ENCODE measurements at regions not wholly inside any gene's neighbourhood (a gene's known extent, or its start where the extent isn't known, plus 50 kb on each side); places are given as distances from the start of the nearest gene placed in this dataset.
A peak's percentile ranks its signal among the peaks of the same experiment; 100 is the strongest.
"Not testable (repeated sequence)": the region's sequence is repeated elsewhere in the genome, so short reads cannot be mapped to it uniquely, and the experiment has no call there.

DNA sequence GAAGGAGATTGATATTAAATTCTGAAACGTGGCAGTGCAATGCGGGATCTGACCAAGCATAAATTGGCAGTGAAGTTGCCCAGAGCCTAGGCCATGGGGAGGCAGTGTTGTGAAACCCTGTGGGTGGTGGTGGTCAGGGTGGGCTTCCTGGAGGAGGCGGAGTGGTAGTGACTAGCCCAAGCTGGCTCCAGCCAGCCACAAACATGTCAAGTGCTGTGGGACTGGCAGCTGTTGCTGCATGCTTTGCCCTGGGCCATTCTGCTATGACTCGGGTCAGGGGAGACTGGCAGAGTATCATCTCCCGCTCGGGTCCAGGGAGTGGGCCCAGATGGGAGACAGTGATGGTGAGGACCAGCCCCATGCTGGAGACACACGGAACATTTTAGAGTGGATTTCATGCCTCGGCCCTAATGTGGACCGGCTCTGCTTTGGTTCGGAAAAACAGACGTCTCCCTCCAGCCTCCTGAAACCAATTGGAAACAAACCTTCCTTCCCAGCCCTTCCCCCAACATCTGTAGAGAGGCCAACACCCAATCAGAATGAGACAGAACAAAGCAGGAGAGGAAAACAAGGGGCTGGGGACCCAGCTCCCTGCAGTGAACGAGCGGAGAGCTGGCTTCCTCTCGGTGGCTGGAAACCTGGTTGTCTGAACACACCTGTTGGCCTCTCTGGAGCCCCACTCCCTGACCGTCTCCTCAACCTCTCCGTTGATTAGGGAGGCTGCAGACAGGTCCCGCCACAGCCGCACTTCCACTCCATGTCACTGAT, 58.2 kb downstream of the TMEM270 start:
- no peak for DNase-seq

DNA sequence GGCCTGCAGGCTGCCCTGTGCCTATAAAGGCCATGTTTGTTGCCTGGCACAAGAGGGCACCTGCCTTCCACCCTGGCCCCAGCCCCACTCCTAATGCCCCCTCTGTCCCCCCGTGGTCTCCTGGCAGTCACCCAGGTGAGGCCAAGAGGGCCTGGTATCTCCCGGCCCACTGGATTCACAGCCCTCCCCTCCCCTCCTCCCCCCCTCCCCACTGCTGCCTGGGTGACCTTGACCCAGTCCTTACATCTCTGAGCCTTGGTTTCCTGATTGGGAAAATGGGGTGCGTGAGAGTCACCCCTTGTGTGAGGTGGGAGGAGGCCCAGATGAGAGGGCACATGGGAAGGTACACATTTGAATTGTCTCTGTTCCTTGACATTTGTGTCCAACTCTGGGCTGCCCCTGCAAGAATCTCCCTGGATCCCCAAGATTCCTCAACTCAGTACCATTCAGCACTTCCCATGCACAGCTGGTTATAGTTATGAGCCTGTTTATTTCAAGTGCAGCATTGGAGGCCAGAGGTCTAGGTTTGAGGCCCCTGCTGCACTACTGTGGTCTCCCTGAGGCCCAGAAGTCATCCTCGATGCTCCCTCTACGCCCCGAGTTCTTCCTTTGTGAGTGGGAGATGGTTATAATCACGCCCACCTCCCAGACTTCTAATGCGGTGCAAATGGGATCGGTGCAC, 58.9 kb downstream of the TMEM270 start:
- no peak for DNase-seq

DNA sequence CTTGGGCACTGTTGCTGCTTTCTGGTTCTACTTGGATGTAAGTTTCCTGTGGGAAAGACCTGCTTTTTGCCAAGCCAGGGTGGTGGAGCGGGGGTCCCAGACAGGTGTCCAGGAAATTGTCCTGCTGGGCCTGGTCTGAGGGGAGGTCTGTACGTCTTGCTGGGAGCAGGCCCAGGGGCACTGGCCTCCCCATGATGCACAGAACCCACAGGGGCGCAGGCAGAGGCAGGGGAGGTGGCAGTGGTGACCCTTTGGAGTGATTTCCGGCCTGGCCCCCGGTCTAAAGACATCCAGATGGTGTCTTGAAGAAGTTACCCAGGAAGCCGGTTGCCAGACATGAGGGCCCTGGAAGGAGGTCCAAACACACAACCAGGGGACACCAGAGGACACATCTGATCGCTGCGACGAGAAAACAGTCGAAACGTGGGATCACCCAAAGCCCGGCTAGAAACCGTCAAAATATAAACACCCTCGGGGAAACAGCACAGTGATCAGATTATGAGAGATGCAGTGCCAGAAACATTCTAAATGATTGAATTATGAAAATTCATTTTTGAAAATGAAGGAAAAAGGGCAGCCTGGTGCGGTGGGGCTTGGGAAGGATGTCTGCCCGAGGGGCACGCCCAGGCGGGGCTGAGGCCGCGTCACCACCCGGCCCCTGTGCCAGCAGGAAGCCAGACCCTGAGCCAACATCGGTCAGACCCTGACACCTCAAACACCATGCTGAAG, 59.6 kb downstream of the TMEM270 start:
- no peak for DNase-seq

DNA sequence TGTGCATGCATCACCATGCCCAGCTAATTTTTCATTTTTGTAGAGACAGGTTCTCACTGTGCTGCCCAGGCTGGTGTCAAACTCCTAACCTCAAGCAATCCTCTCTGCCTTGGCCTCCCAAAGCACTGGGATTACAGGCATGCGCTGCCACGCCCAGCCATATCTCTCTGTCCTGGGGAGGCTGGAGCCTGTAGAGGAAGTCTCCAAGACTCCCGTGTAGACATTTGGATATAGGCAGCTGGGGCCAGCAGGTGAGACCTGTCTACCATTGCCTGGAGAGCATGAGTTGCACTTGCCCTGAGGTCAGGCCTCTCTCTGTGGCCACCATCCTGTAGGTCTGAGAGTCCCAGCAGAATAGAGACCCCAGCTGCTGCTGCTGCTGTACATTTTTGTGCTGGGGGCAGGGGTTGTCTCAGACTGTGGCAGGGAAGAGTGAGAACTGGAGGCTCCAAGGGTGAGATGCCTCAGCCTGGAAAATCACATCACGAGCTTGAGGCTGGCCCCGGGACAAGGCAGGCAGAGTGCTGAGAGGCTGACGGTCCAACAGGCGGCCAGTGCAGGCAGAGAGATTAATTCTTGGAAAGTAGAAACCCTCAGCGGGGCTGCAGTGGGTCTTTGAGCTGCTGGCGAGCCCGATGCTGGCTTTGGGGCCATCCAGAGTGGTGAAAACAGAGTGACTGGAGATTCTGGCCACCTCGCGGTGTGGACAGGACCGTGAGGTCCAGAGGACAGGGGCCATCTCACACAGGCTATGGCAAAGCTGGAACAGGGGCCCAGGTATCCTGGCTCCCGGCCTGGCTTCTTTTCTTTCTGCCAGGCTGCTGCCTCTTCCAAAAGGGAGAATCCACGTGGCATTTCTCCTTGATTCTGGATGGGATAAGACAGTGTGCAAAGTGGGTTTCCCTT, 60.9 kb downstream of the TMEM270 start:
- DNase-seq: no peak

DNA sequence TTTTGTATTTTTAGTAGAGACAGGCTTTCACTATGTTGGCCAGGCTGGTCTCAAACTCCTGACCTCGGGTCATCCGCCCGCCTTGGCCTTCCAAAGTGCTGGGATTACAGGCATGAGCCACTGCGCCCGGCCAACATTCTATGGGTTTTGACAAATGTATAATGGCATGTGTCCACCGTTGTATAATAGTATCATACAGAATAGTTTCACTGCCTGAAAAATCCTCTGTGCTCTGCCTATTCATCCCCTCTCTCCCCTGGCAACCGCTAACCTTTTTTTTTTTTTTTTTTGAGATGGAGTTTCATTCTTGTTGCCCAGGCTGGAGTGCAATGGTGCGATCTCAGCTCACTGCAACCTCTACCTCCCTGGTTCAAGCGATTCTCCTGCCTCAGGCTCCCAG, 67.7 kb downstream of the TMEM270 start:
- DNase-seq: not testable (repeated sequence)

DNA sequence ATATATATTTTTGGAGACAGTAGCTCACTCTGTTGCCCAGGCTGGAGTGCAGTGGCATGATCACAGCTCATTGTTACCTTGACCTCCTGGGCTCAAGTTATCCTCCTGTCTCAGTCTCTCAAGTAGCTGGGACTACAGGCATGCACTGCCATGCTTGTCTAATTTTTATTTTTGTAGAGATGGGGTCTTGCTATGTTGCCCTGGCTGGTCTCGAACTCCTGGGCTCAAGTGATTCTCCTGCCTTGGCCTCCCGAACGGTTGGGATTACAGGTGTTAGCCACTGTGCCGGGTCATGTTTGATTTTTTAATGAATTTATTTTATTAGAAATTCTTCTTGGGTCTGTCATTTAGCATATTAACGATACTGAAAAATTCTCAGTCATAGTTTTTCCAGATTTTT, 70.5 kb downstream of the TMEM270 start:
- no peak for DNase-seq

DNA sequence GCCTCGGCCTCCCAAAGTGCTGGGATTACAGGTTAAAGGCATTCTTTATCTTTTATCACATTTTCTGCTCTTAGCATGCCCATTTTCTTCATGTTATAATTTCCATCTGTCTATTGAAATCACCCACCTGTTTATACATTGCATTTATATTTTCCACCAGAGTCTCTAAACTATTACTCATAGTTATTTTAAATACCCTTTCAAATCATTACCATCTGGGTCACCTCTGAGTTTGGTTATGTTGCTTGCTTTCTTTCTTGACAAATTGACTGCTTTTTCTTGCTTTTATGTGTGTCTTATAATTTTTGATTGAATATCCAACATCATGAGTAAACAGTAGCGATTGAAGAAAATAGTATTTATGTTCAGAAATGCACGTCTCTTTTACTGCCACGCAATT, 71.4 kb downstream of the TMEM270 start:
- DNase-seq: peak; percentile 17

DNA sequence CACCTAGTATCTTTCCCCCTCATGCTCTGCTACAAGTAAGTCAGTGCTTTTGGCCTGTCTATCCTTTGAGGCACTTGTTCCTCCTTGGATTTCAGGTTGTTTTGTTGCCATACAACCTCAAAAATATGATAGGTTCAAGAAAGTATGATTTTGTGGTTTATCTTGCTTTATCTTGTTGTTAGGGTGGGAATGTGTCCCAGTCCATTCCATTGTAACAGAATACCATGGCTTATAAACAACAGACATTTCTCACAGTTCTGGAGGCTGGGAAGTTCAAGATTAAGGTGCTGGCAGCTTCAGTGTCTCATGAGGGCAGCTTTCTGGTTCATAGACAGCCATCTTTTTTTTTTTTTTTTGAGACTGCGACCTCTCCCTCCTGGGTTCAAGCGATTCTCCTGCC, 72.1 kb downstream of the TMEM270 start:
- DNase-seq: no peak

DNA sequence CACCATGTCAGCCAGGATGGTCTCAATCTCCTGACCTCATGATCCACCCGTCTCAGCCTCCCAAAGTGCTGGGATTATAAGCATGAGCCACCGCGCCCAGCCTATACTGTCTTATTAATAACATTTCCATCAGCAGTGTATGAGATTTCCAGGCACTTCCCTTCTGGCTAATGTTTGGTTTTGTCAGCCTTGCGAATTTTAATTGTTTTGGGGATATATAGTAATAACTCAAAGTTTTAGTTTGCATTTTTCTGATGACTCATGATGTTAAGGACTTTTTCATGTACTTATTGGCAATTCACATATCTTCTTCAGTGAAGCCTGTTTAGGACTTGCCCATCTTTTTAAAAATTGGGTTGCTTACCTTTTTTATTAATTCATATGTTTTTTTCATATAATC, 76.0 kb downstream of the TMEM270 start:
- DNase-seq: peak; percentile 48

DNA sequence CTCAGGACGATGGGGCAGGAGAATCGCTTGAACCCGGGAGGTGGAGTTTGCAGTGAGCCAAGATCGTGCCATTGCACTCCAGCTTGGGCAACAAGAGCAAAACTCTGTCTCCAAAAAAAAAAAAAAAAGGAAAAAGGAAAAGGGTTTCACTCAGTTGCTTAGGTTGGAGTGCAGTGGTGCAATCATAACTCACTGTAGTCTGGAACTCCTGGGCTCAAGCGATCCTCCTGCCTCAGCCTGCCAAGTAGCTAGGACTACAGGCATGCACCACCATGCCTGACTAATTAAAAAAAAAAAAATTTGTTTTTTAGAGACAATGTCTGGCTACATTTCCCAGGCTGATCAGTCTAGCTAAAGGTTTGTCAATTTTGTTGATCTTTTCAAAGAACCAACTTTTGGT, 76.7 kb downstream of the TMEM270 start:
- DNase-seq: peak; percentile 61

DNA sequence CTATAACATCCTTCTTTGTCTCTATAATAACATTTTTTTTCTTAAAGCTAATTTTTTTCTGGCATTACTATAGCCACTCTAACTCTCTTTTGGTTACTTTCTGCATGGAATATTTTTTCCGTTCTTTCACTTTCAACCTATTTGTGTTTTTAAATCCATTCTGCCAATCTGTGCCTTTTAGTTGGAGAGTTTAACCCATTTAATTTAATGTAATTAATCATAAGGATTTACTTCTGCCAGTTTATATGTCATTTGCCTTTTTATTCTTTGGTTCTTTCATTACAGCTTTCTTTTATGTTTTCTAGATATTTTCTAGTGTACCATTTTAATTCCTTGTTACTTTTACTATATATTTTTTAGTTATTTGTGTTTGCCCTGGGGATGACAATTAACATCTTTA, 78.6 kb downstream of the TMEM270 start:
- no peak for DNase-seq

DNA sequence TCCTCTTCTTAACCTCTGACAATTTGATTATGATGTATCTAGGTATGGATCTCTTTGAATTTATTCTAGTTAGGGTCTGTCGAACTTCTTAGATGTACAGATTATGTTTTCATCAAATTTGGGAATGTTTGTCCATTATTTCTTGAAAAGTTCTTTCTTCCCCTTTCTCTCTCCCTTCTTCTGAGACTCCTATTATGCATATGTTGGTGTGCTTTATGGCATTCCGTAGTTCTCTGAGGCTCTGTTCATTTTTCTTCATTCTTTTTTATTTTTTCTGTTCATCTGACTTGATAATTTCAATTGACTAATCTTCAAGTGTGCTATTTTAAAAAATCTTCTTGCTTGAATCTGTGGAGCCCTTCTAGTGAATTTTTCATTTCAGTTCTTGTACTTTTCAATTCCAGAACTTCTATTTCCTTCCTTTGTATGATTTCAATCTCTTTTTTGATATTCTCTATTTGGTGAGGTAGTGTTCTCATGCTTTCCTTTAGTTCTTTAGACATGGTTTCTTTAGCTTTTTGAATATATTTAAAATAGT, 79.8 kb downstream of the TMEM270 start:
- DNase-seq: no peak

DNA sequence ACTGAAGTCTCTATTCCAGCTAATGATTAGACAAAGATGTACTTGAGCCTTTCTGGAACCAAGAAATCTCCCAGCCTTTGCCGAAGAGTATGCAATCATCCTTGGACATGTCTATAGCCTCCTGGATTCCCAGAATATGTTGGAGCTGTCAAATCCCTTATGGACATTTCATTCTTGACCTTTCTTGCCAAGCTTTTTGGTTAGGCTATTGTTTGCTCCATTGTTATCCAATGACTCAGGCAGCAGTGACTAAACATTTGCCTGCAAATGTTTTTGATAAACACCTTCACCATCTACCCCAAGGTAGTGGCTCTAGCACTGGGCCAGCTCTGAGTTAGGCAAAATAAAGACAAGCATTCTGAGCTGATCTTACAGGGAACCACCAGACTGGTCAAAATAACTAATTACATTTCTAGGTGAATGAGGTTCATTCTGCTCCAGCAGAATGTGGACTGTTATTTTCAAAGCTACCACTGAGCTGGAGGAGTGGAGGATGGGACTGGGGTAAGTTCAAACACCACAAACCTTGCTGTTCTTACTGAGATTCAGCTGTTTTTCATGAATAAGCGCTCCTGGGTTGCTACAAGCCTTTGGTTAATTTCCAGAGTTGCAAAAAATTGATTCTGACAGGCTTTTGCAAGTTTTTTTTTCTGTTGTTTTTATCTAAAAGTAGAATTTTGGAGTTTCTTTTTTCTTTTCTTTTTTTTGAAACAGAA, 81.0 kb downstream of the TMEM270 start:
- DNase-seq: peak; percentile 69

DNA sequence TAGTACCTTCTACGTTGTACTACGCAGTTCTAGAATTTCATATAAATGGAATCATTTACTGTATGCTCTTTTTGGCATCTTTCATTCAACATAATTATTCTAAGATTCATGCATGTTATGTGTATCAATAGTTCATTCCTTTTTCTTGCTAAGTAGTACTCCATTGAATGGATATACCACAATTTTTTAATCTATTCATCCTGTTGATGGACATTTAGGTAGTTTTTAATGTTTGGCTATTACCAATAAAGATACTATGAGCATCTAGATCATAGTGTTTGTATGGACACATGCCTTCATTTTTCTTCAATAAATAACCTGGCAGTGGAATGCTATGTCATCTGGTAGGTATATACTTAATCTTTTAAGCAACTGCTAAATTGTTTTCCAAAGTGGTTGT, 83.0 kb upstream of the ELN start:
- DNase-seq: no peak

DNA sequence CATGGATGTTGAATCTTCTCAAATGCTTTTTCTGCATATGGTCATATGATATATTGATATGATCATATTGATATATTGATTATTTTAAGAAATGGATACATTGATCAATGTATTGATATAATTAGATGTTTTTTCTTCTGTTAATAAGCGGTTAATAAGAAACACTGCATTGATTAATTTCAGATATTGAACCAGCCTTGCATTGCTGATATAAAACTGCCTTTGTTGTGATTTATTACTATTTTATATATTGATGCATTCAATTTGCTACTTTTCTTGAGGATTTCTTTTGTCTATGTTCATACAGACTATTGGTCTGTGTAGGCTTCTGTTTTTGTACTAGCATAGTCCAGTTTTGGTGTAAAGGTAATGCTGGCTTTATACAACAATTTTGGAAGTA, 79.7 kb upstream of the ELN start:
- DNase-seq: no peak

DNA sequence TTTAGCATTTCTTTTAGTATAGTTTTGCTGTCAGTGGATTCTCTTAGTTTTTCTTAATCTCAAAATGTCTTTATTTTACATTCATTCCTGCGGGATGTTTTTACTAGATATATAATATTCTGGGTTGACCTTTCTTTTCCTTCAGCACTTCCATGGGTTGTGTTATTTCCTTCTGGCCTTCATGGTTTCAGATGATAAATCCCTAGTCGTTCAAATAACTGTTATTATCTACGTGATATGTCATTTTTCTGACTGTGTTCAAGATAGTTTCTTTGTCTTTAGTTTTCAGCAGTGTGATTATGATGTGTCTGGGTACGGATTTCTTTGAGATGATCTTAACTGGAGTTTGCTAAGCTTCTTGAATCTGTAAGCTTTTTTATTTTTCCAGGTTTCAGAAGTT, 75.7 kb upstream of the ELN start:
- no peak for DNase-seq

DNA sequence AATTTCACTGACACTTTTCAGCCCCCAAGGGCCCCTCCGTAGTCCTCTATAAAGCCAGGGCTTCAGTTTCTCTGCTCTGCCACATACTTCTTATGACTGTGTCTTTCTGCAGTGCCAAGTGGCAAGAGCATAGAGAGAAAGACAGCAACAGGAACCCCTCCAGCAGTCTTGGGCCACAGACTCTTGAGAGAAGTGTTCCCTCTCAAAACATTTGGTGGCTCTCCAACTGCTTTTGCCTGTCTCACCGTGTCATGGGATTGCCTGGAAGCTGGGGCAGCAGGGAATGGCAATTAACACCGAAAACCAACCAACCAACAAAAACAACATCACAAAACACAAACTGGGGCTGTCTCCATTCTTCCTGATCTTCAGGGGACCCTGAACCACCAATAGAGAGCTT, 73.8 kb upstream of the ELN start:
- DNase-seq: no peak

DNA sequence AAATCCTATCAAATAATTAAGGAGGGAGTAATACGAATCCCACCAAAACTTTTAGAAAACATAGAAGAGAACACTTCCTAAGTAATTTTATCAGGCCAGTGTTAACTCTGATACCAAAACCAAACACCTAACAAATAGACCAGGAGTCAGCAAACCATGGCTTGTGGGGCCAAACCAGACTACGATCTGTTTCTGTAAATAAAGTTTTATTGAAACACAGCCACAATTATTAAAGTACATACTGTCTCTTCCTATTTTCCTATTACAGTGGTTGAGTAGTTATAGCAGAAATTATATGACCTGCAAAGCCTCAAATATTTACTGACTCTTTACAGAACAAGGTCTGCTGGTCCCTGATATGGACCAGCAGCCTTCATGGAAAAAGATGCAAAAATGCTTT, 73.1 kb upstream of the ELN start:
- no peak for DNase-seq

DNA sequence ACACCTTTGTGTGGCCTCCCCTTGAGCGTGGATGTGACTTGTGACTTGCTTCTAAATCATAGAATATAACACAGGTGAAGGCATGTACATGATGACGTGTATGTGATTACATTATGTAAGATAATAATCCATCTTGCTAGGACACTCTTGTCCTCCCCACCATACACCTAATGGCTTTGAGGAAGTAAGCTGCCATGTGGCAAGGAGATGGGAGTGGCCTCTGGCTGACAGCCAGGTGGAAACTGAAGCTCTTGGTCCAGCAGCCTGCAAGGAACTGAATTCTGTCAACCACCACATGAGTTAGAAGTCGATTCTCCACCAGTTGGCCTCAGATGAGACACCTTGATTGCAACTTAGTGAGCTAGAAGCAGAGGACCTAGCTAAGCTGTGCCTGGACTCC, 67.4 kb upstream of the ELN start:
- no peak for DNase-seq

DNA sequence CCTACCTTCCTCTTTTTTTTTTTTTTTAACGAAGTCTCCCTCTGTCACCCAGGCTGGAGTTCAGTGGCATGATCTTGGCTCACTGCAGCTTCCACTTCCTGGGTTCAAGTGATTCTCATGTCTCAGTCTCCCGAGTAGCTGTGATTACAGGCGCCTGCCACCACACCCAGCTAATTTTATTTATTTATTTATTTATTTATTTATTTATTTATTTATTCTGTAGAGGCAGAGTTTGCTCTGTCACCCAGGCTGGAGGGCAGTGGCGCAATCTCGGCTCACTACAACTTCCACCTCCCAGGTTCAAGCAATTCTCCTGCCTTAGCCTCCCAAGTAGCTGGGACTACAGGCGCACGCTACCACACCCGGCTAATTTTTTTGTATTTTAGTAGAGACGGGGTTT, 66.0 kb upstream of the ELN start:
- not testable (repeated sequence) for DNase-seq

DNA sequence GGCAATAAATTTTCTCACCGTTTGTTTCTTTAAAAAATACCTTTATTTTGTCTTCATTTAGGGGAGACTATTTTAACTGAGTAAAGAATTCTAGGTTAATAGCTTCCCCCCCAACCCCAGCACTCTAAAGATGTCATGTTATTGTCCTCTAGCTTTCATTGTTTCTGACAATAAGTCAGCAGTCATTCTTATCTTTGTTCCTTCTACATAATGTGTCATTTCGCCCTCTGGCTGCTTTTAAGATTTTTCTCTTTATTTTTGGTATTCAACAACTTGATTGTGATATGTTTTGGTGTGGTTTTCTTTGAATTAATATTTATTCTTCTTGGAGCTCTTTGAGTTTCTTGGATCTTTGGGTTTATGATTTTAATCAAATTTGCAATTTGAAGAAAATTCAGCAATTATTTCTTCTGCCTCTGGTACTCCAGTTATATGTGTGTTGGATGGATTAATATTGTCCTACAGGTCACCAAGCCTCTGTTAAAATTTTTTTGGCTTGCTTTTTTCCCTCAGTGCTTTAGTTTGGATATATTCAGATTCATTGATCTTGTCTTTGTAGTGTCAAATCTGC, 64.6 kb upstream of the ELN start:
- DNase-seq: no peak

Data from fibroblast of skin of abdomen (primary cell).